ENCODE measurements at regions not wholly inside any gene's neighbourhood (a gene's known extent, or its start where the extent isn't known, plus 50 kb on each side); places are given as distances from the start of the nearest gene placed in this dataset.

DNA sequence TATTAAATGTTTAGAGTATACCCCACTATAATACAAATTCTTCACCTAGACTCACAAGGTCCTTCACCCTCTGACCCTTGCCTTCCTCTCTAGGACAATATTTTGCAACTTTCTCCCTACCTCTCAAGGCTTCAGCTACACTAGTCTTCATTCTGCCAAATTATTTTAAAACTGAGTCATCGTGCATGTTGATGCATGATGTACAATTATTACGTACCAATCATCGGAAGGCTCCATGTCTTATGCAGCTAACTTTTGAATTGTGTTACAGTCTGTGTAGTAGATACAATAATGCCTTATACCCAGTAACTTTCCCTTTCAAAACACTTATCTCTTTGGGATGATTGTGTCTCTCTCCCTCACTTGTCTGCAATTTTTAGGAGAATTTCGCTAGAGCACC lies 98.5 kb upstream of the ROBO2 start:
- no peak for DNase-seq

DNA sequence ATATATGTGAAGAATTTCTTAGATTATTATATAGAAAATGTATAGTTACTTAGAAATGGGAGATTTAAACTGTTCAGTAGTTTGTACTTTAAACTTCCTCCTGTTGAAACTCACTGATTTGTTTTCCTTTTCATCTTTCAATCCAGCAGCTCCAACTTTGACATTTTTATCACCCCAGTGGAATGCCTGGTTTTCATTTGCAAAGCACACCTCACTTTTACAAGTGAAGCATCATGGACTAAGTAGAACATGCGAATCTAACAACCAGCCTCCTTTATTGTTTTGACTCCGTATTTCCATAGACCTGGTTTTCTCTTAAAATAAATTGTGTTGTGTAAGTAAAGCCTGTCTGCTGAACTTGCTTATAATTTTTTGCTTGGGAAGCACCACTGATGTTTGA lies 97.8 kb upstream of the ROBO2 start:
- DNase-seq, result no peak

DNA sequence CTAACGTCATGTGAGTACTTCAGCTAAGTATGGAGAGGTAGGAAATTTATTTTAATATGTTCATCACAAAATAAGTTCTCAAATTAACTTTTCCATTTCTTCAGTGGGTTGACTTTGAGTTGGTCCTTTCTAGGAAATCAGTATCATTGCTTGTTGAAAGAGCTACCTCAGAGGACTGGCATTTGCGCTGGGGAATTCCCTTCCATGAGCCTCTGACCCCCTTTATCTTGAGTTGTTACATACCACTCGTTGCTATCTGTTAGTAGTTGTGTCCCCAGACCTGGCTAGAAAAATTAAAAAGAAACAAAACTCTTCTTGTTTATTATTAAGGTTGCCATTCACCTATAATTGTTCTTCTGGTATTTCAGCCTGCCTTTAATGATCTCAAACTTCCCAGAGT lies 96.8 kb upstream of the ROBO2 start:
- no peak for DNase-seq

DNA sequence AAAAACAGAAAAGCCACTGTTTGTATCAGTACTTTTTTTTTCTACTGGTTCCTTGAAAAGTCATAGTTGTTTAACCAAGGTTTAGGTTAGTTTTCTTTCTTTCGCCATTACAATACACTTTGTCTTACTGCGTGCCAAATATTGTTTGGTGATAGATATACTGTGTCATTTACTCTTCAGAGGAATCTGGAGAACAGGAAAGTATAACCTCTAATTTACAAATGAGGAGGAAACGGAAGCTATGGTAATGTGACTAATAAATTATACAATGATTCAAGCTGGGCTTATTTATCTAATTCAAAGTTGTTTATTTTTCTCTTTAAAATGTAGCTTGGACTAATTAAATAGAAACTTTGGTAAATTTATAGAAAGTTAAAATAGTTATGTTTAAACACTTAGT lies 96.2 kb upstream of the ROBO2 start:
- DNase-seq, result no peak

DNA sequence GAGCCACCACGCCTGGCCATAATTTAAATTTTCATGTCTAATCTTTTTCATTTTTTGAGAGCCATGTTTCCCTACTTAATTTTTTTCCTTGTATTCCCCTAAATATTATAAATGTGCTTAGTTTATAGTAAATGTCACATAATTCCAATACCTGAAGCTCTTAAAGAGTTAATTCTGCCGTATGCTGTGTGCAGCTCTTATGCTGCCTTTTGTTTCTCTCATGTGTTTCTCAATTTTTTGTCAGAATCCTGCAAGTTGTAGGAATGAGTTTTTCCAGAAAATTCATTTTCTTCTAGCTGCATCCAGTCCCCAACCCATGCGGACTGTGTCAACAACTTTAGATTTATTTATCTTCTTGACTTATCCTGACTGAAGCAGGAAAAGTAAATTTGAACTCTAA lies 90.9 kb upstream of the ROBO2 start:
- no peak for DNase-seq

DNA sequence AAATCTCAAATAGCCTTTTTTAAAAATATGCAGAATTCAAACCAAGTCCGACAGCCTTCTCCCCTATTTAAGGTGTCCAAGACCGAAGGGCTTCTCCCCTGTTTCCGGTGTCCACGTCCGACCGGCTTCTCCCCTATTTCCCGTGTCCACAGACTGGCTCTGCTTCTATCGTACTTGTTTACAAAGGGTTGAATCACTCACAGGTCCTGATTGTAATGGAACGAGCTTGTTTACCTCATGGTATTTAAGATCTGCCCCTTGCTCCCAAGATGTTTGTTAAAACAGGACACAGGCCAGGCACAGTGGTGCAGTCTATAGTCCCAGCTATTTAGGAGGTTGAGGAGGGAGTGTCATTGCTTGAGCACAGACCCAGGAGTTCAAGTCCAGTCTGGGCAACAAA lies 90.4 kb upstream of the ROBO2 start:
- no peak for DNase-seq

DNA sequence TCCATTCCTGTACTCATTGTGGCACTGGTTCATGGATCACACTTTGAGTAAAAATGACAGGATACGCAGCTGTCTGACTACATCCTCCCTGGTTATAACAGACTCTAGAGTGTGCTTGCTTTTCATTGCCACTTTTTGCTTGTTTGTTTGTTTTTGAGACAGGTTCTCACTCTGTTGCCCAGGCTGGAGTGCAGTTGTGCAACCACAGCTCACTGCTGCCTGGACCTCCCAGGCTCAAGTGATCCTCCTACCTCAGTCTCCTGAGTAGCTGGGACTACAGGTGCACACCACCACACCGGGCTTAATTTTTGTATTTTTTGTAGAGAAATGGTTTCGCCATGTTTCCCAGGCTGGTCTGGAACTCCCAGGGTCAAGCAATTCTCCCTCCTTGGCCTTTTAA lies 89.3 kb upstream of the ROBO2 start:
- DNase-seq, result no peak

DNA sequence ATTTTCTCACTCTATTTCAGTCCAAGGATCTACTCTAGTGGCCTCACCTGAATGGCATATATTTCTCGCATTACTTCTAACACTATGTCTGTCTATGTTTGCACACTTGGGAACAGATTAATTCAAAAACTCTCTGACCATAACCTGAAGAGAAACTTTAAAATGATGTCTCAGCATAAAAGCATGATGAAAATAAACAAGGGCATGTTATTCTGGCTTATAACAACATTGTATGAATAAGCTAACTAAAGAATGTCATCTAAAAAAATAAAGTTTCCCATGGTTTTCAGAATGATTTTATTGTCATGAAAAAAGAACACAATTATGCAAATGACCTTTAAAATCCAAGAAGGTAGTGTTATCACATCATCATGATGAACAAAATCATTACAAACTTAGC lies 85.5 kb upstream of the ROBO2 start:
- no peak for DNase-seq

DNA sequence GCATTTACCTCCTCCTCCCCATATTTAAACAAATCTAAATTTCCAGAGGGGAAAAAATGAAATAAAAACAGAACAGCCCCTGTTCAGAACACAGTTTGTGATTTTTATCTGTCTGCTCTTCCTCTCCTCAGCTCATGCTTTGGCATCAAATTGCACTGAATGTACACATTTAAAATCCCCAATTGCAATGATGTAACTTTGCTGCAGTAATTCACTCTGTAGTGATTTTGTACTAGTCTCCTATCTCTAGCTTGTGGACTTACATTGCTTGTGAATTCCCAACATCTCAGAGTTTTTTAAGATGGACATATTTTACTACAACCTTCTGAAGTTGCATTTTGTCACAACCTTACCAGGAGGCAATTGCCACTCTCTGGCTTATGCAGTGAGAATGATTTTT lies 81.6 kb upstream of the ROBO2 start:
- no peak for DNase-seq

DNA sequence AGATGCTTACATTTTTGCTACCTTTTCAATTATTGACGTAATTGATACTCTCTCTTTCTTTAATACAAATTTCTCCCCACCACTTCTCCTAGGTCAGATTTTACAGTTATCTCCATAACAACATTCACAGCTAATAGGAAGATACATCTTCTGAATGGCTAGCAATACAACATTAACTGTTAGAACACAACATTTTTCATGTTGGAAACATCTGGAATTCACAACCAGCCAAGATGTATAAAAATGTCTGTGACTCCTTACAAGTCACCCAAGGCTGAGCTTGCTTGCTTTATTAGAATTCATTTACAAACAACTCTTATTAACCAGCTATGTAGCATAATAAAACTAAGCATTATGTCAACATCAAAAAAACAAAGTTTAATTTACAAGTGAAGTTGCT lies 81.0 kb upstream of the ROBO2 start:
- DNase-seq, result no peak

DNA sequence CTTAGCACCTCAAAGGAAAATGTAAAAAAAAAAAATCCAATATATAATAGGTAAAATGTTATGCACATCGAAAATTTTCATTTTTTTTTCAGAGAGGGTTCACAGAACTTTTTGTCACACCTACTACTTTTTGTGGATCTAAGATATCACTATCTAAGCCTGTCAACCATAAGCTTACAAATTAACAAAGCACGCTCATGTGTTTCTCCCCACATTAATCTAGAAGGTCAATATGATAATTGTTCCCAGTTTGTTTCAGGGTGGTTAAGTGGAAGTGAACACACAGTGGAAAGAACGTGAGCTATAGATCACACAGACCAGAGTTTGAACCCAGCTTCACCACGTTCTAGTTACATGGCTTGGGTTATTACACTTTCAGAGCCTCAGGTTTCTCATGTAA lies 78.6 kb upstream of the ROBO2 start:
- DNase-seq, result no peak

DNA sequence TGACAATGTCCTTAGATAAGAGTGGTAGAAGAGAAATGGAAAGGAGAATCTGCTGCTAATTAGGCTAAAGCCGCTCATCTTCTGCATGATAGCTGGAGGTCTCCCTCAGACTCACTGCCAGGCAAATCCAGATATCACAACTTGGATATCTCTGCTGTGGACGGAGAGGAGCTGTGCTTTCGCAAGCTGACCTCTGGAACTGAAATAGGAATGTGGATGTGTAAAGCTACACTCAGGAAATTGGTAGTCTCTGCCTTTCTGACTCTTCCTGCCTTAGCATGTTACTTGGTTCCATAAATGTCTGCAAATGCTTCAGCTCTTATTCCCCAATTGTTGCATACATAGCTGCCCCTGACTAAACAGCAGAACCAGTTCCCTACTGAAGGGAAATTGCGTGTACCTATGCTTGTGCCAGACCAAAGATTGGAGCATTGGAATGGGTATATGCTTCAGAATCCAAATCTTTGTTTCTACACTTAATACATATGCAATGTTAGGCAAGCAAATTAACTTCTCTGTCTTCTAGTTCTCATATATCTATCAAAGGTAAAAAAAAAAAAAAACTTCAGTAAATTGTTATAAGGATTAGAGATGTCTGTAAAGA lies 74.7 kb upstream of the ROBO2 start:
- DNase-seq, result no peak

DNA sequence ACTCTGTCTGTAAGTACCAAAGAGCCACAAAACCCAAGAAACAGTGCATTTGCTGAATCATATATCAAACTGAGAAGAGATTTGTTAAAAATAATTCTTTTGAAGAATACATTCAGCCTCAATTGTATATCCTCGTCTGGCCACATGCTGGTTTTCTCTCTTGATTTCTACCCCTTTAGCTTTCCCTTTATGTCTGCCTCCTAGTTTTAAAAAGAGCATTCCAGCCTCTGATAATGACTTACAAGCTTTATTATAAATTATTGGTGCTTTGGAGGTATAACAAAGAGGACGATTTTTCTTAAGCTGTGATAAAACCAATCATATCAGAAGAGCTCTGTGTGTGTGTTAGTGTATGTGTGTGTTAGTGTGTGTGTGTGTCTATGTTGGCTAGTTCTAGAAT lies 70.4 kb upstream of the ROBO2 start:
- DNase-seq, result no peak

DNA sequence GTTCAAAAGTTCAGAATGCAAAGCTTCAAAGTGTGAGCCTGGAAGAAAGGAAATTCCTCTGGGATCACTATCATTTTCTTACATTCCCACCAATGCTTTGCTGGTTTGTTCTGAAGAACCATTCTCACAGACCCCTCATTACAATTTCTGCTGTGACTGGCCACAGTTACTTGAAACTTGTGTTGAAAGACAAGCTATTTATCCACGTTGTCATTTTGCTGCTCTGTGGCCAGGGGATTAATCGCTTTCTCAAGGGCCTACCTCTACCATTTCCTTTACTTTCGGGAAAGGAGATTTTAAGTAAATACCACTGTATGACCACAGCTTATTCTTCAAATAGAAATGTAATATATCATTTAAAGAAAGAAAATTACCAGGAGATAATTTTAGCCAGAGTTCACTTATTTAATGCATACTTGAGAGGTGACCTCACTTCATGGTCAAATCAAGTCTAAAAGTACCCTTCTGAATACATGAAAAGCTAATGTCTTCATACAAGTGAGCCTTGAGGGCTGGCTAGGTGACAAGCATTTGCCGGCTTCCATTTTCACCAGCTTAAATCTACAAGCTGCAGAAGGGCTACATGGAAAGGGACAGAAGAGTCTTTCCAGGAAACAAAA lies 69.8 kb upstream of the ROBO2 start:
- no peak for DNase-seq

DNA sequence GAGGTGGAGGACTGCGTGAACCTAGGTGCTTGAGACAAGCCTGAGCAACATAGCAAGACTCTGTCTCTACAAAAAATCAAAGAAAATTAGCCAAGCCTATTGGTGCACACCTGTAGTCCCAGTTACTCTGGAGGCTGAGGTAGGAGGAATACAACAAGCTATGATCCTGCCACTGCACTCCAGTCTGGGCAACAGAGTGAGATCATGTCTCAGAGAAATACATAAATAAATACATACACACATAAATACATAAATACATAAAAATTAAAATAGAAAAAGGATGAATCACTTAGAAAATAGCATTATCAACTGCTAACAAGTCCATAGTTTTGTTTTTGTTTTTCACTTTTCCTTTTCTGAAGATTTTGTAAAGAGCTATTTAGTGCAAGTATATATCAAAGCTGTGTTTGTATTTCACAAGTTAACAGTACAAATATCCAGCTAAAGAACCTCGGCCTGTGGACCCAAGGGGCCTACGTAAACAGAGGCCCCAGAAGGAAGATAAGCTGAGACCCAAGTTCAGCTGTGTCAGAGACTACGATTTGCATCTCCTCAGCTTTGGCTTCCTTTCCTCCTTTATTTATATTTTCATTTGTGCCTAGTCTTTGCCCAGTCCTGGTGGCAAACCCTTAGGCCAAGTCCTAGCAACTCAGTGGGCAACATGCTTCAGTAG lies 67.1 kb upstream of the ROBO2 start:
- no peak for DNase-seq

DNA sequence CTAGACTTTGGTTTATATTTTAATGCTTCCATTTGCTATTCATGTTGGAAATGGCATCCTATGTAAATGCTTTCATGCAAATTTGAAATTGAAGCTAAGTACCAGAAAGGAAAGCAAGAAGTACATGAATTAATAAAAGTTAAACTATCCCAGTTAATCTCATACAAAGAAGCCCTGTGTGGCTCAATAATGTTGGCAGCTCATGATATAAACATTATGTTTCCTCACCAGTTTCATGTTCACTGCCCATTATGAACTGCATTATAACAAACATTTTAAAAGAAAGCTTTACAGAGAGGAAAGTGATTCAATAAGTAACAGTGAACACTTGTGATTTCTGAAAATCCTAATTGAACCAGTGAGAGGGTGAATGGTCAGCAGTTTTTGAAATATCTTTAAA lies 62.9 kb upstream of the ROBO2 start:
- DNase-seq, result no peak

DNA sequence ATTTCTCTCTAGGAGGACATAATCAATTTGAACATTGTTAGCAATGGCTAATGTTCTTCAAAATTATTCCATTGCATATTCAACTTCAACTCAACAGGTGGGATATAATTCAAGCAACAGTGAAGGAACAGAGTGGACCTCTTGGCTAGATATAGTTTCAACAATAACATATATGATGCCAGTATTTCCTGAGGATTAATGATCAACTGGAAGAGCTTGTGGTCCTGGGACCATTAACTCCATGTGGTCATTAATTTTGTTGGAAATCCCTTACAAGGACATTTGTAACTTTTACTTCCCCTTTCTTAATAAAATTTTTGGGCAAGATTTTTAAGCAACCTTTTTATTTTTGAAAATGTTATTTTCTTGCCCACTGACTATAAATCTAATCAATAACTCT lies 54.3 kb upstream of the ROBO2 start:
- DNase-seq, result no peak

DNA sequence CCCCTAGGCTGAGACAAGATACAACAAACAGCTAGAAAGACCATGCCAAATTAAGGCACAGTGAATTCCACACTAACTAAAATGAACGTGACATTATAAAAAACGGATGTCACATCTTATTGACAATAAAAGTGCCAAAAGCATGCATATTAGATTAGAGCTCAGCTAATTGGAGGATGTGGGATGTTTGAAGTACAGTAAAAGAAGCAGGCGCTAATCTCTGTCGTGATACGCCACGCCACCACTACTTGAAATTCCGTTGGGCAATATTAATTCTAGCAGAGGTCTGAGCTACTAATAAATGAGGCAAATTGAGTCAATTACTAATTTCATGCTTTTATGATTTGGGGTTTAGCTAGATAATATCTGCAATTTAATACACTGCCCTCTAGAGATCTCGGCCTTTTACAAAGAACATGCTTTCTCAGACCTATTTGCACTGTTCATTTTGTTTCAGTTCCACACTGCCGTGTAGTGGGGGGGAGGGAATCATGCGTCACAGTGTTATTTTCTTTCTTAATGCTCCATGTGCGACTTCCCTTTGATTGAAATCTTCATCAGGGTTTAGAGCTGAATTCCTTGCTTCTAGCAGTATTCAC lies 52.9 kb upstream of the ROBO2 start:
- DNase-seq, result no peak

Data from inflammatory macrophage treated with lipopolysaccharide for 1 hour (primary cell).